HG03064 (cell line): ENCODE measurements at regions not wholly inside any gene's neighbourhood (a gene's known extent, or its start where the extent isn't known, plus 50 kb on each side); places are given as distances from the start of the nearest gene placed in this dataset.

Experiments used
- ATAC-seq: cut with Tn5 transposase; IDR thresholded peaks from one replicate; pipeline ENCODE4 v1.9.1; 2021; ENCODE audit warnings: low read depth; ENCODE audit not compliant: unreplicated experiment

DNA sequence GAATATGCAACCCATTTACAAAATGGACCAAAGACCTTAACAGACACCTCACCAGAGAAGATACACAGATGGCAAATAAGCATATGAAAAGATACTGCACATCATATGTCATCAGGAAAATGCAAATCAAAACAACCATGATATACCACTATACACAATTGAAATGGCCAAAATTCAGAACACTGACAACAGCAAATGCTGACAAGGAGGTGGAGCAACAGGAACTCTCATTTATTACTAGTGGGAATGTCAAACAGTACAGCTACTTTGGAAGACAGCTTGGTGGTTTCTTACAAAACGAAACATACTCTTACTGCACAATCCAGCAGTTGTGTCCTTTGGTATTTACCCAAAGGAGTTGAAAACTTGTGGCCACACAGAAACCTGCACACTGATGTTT, 50.0 kb upstream of the PCGF5 start:
- no peak for ATAC-seq
